Esophagus squamous epithelium (tissue), 4 donors: ENCODE measurements at regions not wholly inside any gene's neighbourhood (a gene's known extent, or its start where the extent isn't known, plus 50 kb on each side); places are given as distances from the start of the nearest gene placed in this dataset.

Source experiments
- POLR2A ChIP-seq, 4 donors: fragments of 450-650 bp; IDR thresholded peaks; one replicate each; pipeline ENCODE4 v1.6.1; 2017; ENCODE audit warnings: antibody characterized with exemption in 4 of 4, mild to moderate bottlenecking in 4 of 4, moderate library complexity in 3 of 4
- TF ChIP-seq, protein P1 (sequence below), 6 experiments: fragments of 450-650 bp in 4 of 6; fragments of 200-600 bp in 2 of 6; sonication (generic) in 2 of 6; IDR thresholded peaks; one replicate each; pipeline ENCODE4 v1.5.1; 2016 to 2019; ENCODE audit warnings: antibody characterized with exemption in 6 of 6, mild to moderate bottlenecking in 4 of 6, moderate library complexity in 4 of 6

DNA sequence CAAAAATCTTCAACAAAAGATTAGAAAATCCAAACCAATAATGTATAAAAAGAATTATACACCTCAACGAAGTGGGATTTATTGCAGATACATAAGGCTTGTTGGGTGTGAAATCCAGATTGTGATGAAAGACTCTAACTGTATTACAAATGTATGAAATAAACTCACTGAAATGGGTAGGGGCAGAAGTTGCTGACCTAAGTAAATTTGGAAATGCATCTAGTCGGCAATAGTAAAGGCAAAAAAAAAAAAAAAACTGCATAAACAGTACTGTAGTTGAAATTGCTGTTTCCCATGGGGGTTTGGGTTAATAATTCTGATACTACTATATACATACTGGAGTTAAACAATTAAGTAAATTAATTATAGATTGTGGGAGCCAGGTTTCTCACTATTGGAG, 130.7 kb upstream of the MAGEB18 start:
- TF ChIP-seq POLR2A (IDR thresholded peaks at IDR 0.05), result no peak
- TF ChIP-seq, protein P1, sequence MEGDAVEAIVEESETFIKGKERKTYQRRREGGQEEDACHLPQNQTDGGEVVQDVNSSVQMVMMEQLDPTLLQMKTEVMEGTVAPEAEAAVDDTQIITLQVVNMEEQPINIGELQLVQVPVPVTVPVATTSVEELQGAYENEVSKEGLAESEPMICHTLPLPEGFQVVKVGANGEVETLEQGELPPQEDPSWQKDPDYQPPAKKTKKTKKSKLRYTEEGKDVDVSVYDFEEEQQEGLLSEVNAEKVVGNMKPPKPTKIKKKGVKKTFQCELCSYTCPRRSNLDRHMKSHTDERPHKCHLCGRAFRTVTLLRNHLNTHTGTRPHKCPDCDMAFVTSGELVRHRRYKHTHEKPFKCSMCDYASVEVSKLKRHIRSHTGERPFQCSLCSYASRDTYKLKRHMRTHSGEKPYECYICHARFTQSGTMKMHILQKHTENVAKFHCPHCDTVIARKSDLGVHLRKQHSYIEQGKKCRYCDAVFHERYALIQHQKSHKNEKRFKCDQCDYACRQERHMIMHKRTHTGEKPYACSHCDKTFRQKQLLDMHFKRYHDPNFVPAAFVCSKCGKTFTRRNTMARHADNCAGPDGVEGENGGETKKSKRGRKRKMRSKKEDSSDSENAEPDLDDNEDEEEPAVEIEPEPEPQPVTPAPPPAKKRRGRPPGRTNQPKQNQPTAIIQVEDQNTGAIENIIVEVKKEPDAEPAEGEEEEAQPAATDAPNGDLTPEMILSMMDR (IDR thresholded peaks at IDR 0.05), result no peak
